NCI-H2029 treated with DMSO at 0.1 percent for 48 hours (cell line): ENCODE measurements at regions not wholly inside any gene's neighbourhood (a gene's known extent, or its start where the extent isn't known, plus 50 kb on each side); places are given as distances from the start of the nearest gene placed in this dataset.

Experiments
- DNase-seq: peaks from one replicate; lab custom pipeline; 2025; lab: John Stamatoyannopoulos, UW

DNA sequence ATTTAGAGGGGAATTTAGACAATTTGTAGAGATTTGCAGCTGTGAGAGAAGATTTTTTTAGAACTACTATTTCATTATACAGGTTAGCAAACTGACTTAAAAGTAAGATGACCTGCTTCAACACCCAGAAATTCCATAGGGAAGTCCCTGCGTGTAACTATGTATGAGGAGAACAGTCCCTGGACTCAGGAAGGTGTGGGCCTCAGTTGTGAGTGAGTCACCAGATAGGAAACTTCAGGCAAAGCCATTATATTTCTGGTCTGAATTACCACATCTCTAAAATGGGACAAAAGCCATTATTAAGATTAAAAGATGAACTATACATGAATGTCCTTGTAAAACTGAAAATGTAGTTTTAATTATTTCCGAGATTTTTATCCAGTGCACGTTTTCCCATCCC is 488.3 kb upstream of the GOLIM4 start:
- DNase-seq, result no peak

DNA sequence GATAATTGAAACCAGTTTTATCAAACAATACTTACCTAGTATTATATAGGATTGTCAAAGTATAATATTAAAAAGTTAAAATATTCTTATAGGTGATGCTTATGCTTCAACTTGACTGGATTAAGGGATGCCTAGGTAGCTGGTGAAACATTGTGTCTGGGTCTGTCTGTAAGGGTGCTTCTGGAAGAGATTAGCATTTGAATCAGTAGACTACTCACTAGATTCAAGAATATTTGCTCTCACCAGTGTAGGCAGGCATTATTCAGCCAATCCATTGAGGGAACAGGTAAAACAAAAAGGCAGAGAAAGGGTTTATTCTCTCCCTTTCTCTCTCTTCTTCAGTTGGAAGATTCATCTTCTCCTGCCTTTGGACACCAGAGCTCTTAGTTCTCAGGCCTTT is 486.8 kb upstream of the GOLIM4 start:
- no peak for DNase-seq

GRCh38 chr3:168581771-168582225 is 486.1 kb upstream of the GOLIM4 start:
- DNase-seq, result no peak

GRCh38 chr3:168579010-168579409 is 483.3 kb upstream of the GOLIM4 start:
- no peak for DNase-seq

DNA sequence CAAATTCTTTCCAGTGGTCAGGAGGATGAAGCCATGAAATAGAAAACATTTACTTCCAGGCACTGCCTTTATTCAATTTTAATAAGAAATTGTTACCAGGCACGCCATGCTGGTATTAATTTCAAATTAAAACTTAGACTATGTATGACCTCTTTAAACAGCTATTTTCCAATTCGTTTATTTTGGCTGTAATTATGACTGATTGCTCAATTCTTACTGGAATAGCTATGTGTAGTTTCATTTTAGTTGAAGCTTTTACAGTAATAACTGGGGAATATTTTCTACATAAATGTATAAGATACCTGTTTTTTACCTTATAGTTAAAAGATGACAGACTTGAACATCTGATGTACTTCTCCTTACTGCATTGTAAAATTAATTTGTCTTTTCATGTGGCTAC is 480.0 kb upstream of the GOLIM4 start:
- DNase-seq, result no peak

- DNase-seq, result no peak
Measured at GRCh38 chr3:168574455-168575158, 478.9 kb upstream of the GOLIM4 start.

- no peak for DNase-seq
Measured at GRCh38 chr3:168570404-168571155, 474.9 kb upstream of the GOLIM4 start.

- DNase-seq, result no peak
Measured at GRCh38 chr3:168558728-168559411, 463.1 kb upstream of the GOLIM4 start.

GRCh38 chr3:168552251-168552650 is 456.5 kb upstream of the GOLIM4 start:
- no peak for DNase-seq

GRCh38 chr3:168548719-168549118 is 453.0 kb upstream of the GOLIM4 start:
- no peak for DNase-seq

GRCh38 chr3:168546707-168547106 is 451.0 kb upstream of the GOLIM4 start:
- DNase-seq, result no peak

DNA sequence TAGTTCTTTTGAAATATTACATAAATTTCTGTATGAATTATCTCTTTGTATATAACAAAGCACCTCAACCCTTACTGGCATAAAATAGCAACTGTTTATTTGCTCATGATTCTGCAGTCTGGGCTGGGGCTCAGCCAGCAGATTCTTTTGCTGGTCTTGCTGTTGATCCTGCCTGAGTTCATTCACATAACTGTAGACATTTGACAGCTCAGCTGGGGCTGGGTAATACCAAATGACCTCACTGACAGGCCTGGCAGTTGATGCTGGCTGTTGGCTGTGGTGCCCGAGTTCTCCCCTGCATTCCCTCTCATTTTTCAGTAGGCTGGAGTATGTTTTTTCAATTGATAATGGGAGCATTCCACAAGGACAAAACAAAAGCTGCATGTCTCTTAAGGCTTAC is 449.9 kb upstream of the GOLIM4 start:
- no peak for DNase-seq

GRCh38 chr3:168544097-168544957 is 448.6 kb upstream of the GOLIM4 start:
- DNase-seq, result no peak

DNA sequence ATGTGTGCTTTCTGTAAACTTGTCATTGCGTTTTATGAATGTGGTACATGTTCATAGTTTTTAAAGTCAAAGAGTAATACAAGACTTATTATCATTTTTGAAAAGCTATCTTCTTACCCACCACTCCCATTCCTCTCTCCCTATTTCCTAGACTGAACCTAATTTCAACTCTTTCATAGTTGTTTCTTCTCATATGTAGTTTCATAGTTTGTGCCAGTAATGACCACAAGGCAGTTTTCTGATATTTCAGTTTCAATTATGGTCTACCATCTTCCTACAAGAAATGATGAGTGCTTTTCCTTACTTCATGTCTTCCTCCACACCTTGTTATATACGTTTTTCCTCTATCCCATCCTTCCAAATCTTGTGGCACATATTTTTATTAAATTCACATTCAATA is 445.0 kb upstream of the GOLIM4 start:
- DNase-seq, result no peak

- DNase-seq, result no peak
Measured at GRCh38 chr3:168539909-168540308, 444.2 kb upstream of the GOLIM4 start.

- DNase-seq, result no peak
Measured at GRCh38 chr3:168534761-168535160, 439.0 kb upstream of the GOLIM4 start.

DNA sequence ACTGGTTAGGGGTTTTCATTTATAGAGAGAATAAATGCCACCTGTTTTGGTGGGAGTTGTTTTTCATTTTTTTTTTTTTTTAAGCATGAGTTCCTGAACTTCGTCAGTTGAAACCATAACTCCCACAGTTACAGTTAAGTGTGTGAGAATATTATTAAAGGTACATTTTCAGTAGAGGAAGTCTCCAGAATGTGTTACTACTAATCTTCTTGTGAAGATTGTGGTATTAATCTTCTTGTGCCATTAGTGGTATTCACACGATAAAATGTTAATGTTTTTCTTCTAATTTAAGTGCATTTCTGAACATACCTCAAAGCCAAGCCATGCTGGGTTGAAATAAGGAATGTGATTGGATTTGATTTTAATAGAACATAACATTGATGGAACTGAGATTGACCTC is 437.9 kb upstream of the GOLIM4 start:
- no peak for DNase-seq

DNA sequence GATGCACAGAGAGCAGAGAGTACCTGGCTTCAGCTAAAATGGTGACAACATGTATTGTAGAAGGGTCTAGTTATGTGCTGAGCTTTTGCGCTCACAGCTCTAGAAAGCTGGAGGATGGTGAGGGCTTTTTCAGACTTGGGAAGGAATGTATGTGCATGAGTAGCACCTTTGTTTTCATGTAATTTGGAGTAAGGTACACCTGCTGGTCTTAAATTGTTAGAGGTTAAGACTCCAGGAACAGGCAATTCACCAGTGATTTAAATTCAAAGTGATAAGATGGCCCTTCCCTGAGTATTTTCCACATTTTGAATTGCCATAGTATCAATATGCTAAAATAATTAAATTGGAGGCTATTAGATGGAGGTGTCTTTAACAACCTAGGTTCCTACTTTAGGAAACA is 436.4 kb upstream of the GOLIM4 start:
- DNase-seq, result no peak

DNA sequence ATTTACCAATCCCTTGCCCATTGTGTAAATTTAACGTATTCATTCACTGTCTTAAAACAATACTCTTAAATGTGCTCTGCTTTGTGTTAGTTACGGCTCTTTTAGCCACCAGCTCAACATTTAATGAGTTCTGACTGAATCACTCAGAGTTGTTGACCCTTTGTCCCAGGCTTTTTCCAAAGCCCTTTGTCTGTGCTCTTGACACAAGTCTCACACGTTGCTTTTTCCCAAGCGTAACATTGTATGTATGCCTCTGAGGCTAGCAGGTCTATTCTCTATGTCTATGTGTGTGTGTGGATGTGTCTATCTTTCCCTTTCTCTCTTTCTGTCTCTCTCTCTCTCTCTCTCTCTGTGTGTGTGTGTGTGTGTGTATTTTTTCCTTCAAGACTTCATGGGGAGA is 435.4 kb upstream of the GOLIM4 start:
- DNase-seq, result no peak

- no peak for DNase-seq
Measured at GRCh38 chr3:168524129-168524528, 428.4 kb upstream of the GOLIM4 start.

DNA sequence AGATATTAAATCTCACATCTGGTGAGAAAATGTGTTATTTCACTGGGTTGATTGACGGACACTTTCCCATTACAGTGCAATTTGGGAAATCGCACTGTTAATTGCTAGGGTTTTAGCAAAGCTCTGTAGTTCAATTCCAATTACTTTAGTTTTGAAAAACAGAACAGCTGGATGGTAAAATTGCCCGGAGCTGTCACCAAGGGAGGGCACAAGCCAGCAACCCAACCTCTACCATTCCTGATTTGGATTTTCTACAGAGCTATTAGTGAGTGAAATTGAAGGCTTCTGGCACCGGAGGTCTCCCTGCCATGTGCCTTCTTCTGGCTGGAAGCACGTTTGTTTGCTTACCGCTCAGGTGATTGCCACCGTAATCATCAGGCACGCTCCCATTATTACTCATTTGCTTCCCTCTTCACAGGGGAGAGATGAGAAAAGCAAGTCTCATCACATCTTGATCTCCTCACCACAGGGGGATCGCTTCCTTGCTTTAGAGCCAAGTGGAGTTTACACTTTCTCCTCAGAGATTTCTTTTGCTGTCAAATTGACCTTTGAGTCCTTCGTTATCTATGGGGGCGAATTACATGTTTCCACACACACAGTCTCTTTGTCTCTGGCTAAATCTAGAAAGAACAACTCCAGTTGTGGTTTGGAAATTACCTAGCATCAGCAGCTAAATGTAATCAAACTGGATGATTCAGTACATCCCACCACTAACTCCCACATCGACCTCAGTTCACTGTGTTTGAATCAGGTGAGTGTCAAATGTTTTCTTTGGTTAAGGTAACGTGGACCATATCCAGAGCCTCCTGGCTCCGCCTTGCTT is 421.7 kb upstream of the GOLIM4 start:
- DNase-seq, result no peak
